Stimulated activated CD4-positive, alpha-beta T cell treated with anti-CD3 and anti-CD28 coated beads, Interleukin-1b, Interleukin-23, amount 100 ng/mL, for 4 hours (primary cell): ENCODE measurements at regions not wholly inside any gene's neighbourhood (a gene's known extent, or its start where the extent isn't known, plus 50 kb on each side); places are given as distances from the start of the nearest gene placed in this dataset.

ENCODE experiments used
- DNase-seq, 2 donors: peaks; one replicate each; pipeline ENCODE4 v3.0.0-alpha.2; 2020; ENCODE audit warnings: low read depth in 2 of 2

- no peak for DNase-seq
Observed at GRCh38 chr2:12930391-12930790, 213.7 kb downstream of the TRIB2 start.

GRCh38 chr2:12931186-12931844 lies 214.6 kb downstream of the TRIB2 start:
- no peak for DNase-seq

- DNase-seq = no peak
Observed at GRCh38 chr2:12932192-12932591, 215.5 kb downstream of the TRIB2 start.

- DNase-seq = no peak
Observed at GRCh38 chr2:12934146-12934756, 217.5 kb downstream of the TRIB2 start.

GRCh38 chr2:12935222-12935621 lies 218.5 kb downstream of the TRIB2 start:
- no peak for DNase-seq

- no peak for DNase-seq
Observed at GRCh38 chr2:12935796-12936195, 219.1 kb downstream of the TRIB2 start.

GRCh38 chr2:12941203-12941602 lies 224.5 kb downstream of the TRIB2 start:
- no peak for DNase-seq

GRCh38 chr2:12948231-12948960 lies 231.7 kb downstream of the TRIB2 start:
- no peak for DNase-seq

GRCh38 chr2:12948961-12949353 lies 232.2 kb downstream of the TRIB2 start:
- no peak for DNase-seq

GRCh38 chr2:12949406-12949805 lies 232.7 kb downstream of the TRIB2 start:
- DNase-seq = no peak

GRCh38 chr2:12950174-12950573 lies 233.4 kb downstream of the TRIB2 start:
- no peak for DNase-seq

GRCh38 chr2:12950957-12951656 lies 234.4 kb downstream of the TRIB2 start:
- no peak for DNase-seq

GRCh38 chr2:12951657-12951973 lies 234.9 kb downstream of the TRIB2 start:
- DNase-seq = no peak

GRCh38 chr2:12953596-12953995 lies 236.9 kb downstream of the TRIB2 start:
- no peak for DNase-seq

GRCh38 chr2:12955864-12956263 lies 239.1 kb downstream of the TRIB2 start:
- no peak for DNase-seq

- DNase-seq = no peak
Observed at GRCh38 chr2:12957251-12957650, 240.5 kb downstream of the TRIB2 start.

- no peak for DNase-seq
Observed at GRCh38 chr2:12959935-12960334, 243.2 kb downstream of the TRIB2 start.

- DNase-seq = no peak
Observed at GRCh38 chr2:12960671-12961070, 243.9 kb downstream of the TRIB2 start.

- DNase-seq = no peak
Observed at GRCh38 chr2:12964904-12965539, 248.3 kb downstream of the TRIB2 start.

GRCh38 chr2:12965540-12966269 lies 249.0 kb downstream of the TRIB2 start:
- DNase-seq = no peak

- no peak for DNase-seq
Observed at GRCh38 chr2:12967804-12968203, 251.1 kb downstream of the TRIB2 start.
